Limb (tissue), 2 donors: ENCODE measurements at regions not wholly inside any gene's neighbourhood (a gene's known extent, or its start where the extent isn't known, plus 50 kb on each side); places are given as distances from the start of the nearest gene placed in this dataset.
"Not testable (repeated sequence)": the region's sequence is repeated elsewhere in the genome, so short reads cannot be mapped to it uniquely, and the experiment has no call there.

Source experiments
- DNase-seq, 2 donors: peaks; one replicate each; pipeline ENCODE4 v3.0.0-alpha.2; 2016; ENCODE audit errors: extremely low spot score in 2 of 2

DNA sequence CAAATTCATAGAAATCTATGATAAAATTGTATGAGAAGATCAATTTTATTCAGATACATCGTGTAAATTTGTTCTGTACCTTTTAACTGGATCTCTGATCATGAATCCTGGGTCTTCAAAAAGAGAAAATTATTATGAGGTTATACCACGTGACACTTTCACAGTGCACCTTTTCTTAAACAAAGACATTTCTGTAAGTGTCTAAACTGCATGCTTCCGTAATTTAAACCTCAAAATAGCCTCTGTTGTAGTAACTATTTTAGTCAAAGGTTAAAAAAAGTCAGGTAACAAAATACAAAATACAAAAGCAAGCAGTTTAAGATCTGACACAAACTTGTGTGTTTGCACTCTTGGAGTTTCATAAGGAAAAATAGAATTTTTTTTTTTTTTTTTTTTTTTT is 171.3 kb downstream of the SPIN4 start:
- not testable (repeated sequence) for DNase-seq

DNA sequence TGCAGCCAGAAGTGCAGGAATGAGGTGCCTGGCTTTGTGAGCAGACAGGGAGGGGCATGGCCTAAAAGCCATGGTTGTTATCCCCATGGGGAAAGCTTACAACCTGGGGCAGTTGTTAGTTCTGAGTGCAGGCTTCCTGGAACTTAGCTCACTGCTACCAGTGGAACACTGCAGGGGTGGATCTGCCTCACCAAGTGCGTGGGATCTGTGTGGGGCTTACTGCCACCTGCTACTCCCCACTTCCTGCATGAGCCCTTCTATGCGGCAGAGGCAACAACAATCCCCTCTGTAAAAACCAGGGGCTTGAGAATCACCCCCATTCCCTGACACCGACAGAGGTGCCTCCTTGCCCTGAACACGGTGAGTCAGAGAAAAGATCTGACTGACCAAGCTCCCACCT is 174.6 kb downstream of the SPIN4 start:
- not testable (repeated sequence) for DNase-seq

DNA sequence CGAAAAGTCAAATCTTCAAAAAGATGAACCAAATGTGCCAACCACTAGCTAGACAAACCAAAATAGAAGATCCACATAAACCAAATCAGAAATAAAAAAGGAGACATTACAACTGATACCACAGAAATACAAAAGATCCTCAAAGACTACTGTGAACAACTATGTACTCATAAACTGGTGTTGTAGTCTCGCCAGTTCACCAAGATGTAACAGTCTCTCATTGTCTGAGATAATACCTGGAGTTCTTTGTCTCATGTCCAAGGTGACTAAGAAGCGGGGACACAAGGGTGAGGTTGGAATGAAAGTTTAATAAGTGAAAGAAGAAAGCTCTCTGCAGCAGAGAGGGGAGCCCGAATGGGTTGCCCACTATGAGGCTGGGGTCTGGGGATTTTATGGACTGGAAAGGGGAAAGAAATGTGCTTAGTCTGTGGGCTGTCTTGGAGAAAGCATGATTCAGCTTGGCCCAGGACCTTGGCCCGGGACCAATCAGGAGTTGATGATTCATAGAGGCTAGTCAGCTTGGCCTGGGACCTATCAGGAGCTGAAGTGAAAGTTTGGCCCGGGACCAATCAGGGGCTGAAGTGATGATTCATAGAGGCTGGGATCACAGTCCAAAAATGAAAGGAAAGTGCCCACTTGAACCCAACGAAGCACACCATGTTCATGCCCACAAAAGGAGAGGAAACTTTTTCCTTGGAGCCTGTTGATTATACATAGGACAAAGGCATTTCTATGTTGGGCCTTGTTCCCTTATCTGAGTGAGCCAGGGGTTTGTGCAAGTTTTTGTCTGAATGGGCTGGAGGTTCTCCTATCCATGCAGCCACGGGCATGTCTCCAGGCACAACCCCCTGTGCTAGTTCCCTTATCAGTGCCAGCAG is 177.1 kb downstream of the SPIN4 start:
- DNase-seq, result not testable (repeated sequence)

DNA sequence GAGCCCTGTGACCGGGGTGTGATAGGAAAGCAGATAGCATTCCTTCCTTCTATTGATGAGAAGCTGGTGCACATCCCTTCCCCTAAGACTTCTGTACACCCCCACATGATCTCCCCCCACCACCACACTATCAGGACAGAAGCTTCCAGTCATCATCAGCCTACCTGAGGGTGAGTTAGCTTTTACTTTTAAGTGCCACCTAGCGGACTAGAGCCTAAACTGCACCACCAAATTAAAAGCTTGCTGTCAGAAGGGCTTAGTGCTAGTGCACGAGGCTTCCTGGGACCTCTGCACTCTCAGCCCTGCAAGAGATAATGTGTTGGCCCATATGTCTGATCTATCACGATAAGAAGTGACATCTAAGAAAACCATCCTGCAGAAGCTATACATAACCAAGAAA is 181.7 kb downstream of the SPIN4 start:
- DNase-seq, result not testable (repeated sequence)

DNA sequence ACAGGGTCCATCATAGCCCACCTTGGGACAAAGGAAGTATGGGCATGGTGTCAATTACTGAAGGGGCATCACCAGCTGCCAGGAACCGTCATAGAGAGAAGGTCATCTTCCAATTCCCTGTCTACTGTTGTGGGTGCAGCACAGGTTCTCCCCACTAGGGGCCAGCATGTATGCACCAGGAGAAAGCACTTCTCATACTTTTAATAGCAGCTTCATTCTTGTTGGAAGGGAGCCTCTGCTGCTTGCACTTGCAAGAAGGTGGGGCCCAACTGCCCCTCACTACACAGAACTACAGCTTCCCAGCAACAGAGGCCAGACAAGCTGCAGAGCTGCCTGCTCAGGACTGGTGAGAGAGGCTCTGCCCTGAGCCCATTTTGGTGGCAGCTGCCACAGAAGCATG is 182.2 kb downstream of the SPIN4 start:
- DNase-seq, result not testable (repeated sequence)

DNA sequence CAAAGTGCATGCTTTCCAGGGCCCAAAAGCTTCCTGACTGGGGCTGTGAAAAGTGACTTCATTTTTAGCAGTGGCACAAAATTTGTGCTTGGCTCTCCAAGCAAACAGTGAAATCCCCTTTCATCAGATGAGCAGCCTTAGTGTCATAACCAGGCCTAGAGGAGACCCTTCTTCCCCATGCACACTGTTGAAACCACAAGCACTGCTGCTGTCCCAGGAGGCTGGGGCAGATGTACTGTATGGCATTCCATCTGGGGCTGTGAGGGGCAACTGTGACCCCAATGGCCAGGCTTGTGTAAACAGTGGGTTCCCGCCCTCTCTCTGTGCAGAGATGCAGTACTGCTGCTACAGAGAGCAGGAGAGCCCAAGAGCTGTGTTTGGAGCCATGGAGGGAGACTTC is 184.1 kb downstream of the SPIN4 start:
- not testable (repeated sequence) for DNase-seq

- not testable (repeated sequence) for DNase-seq
These were observed 190.1 kb downstream of the SPIN4 start for GRCh38 chrX:63160994-63161393.

GRCh38 chrX:63160340-63160739 is 190.8 kb downstream of the SPIN4 start:
- DNase-seq, result not testable (repeated sequence)

GRCh38 chrX:63145526-63145925 is 205.6 kb downstream of the SPIN4 start:
- DNase-seq, result not testable (repeated sequence)

DNA sequence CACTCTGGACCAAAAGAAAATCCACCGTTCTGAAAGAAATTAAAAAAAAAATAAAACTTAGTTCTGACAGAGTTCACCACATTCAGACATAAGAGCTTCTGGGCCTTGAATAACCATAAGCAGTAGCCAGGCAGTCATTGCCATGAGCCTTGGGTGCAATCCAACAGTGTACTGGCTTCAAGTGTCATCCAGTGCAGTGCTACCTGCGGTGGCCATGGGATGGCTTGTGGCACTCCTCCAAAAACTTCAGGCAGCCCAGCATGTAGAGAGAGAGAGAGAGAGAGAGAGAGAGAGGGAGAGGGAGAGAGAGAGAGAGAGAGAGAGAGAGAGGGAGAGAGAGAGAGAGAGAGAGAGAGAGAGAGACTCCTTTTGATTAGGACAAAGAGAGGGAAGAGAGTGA is 208.5 kb downstream of the SPIN4 start:
- not testable (repeated sequence) for DNase-seq

DNA sequence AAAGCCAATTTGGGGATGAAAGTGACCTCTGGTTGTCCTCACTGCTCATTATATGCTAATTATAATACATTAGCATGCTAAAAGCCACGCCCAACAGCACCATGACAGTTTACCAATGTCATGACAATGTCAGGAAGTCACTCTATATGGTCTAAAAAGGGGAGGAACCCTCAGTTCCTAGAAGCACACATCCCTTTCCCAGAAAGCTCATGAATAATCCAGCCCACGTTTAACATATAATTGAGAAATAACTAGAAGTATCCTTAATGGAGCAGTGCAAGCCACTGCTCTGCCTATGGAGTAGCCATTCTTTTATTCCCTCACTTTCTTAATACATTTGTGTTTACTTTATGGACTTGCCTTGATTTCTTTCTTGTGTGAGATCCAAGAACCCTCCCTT is 215.3 kb downstream of the SPIN4 start:
- not testable (repeated sequence) for DNase-seq

DNA sequence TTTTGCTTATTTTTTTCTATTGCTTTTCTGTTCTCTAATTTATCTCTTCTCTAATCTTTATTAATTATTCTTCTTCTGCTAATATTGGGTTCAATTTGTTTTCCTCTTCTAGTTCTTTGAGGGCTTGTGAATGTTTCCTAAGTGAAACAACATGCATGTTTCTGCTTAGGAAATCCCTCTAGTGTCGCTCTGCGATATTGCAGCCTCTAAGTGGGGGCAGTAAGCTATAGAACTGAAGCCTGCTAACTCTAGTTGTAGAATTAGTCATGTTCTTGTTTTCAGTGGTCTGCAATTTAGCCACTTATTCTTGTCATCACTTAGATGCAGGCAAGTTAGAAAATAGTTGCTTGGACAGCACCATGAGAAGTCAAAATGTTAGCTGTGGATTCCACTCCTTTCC is 222.6 kb downstream of the SPIN4 start:
- no peak for DNase-seq

- no peak for DNase-seq
These were observed 235.9 kb downstream of the SPIN4 start for GRCh38 chrX:63115196-63115595.

DNA sequence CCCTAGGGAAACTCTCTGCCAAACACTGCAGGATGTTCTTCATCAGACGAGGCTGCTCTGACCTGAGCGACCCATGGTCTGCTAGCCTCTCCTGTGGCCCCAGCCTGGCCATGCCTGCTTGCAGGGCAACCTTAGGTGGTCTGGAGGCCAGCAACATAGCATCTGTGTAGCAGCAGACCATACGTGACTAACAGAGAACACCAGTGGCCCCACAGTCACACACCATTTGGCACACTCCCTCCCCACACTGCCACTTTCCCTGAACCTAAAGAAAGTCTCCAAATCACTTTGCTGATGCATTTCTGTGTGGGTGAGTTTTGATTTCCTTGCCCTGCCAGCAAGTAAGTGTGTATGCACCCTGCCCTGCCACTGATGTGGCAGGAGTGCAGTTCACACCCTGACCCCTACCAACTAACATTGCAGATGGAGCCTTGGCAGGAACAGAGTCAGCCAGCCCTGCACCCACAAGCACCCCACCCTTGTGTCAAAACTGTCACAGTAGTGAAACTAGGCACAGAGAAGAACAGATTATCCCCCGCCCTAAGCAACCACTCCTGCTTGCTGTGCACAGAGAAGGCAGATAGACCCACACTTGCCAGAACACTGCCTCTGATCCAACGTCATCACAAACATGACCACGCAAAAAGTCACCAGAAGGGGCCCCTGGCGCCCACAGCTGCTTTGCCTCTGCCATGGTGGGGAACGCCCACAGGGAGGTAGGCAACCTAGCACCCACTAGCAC is 249.1 kb downstream of the SPIN4 start:
- no peak for DNase-seq

DNA sequence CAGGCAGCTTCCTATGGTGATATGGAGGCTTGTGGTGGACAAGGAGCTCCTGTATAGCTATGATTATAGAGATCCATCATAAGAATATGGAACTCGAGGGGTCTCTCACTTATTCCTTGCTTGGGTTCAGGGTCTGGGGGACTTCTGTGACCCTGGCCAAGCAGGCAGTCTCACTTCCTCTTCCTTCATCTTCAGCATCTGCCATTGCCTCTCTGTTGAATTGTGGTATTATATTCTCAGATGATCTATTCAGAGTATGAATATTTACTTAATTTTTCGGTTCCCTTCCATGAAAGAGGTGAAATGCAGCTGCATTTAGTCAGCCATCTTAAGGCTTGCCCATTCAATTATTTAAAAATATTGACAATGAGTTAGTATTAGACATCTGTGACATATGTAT is 292.9 kb downstream of the SPIN4 start:
- DNase-seq, result no peak

GRCh38 chrX:63050225-63050624 is 300.9 kb downstream of the SPIN4 start:
- no peak for DNase-seq

DNA sequence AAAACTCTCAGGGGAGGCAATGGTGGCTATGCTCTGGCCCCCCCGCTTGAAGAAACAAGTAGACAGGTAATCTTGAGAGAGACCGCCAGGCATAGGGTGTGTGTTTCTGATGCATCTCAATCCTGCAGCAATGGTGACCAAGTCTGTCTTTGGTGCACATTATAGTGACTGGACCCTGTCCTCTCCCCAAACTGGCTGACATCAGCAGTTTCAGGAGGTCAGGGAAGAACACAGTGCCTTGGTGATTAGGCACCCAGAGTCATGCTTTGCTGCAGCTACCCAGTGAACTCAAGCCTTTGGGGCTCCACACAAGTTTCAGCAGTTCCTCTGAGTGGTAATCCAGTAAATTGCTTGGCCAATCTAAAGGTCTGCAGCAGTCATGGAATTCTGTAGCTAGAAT is 318.3 kb downstream of the SPIN4 start:
- DNase-seq, result no peak

DNA sequence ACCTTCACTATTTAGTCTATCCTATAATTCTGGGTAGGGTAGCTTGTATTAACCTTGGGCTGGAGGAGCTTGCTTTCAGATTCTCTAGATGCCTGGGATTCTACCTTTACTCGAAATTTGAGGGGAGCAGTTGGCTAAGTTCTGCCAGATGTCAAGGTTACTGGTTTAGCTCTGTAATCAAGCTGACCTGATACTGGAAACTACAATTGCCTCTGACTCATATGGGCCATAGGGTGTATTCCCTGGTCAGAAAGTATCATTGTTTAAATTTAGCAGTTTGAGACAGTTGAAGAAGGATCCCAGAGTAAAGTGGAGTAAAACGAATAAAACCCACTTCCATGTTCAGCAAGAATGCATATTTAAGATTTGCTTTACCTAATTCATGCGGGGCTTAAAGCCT is 337.6 kb downstream of the SPIN4 start:
- no peak for DNase-seq

DNA sequence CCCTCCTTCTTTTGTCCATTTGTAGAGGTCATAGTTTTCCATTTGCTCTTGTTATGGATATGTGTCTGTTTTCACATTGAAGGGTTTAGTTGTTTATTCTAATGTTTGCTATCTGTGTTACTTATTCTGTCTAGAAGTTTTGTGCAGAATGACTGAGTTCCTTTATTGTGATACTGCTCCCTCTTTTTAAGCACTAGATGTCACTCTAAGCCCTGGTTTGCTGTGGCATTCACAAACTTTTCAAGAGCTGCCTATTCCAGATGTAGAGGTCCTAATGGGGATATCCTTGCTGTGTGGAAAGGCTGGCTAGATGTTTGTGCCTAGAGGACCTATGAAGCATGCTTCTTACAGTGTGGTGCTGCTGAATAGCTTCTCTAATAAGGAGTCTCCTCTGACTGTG is 338.6 kb downstream of the SPIN4 start:
- DNase-seq, result no peak

GRCh38 chrX:63000196-63000595 is 350.9 kb downstream of the SPIN4 start:
- DNase-seq, result not testable (repeated sequence)
